Urothelium cell line (cell line): ENCODE measurements at regions not wholly inside any gene's neighbourhood (a gene's known extent, or its start where the extent isn't known, plus 50 kb on each side); places are given as distances from the start of the nearest gene placed in this dataset.
A peak's percentile ranks its signal among the peaks of the same experiment; 100 is the strongest.

Experiments
- DNase-seq: peaks from one replicate; pipeline ENCODE4 v3.0.0; 2011; ENCODE audit warnings: low spot score, mixed read lengths
- FAIRE-seq: peaks from 2 replicates; lab custom pipeline; 2011; peaks lifted over from hg19 to GRCh38; lab: Jason Lieb, UNC

DNA sequence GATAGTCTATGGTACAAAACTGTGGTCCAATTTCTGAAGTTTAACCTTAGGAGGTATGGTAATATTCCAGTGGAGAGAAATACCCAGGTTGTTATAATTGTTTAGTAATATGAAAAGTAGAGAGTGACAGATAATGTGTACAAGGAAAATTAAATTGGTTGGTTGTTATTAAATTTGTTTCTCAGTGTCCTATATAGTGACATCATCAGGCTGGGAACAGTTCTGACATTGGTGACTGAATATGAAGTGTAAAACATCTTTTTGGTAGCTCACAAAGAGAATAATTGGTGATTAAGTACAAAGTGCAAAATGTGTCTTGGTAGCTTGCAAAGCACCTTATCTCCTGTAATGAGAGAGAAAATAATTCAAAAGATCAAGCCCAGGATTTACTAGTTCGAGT lies 1806.1 kb upstream of the CDH6 start:
- DNase-seq (no peak), FAIRE-seq (peak; percentile 53)

DNA sequence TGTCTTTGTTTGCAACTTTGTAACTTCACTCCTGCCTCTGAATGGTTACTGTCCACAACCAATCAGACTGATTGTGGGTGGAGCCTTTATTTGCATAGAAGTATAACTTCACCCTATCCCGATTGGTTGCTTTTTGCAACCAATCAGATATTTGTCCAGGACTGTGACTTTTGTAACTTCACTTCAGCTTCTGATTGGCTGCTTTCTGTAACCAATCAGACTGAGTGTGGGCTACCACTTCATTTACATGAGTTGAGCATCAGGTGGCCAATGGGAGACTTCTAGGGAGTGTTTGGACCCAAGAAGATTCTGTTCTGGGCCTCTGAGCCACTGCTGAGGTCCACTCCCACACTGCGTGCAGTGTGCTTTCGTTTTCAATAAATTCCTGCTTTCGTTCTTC lies 1810.7 kb upstream of the CDH6 start:
- no peak for FAIRE-seq

DNA sequence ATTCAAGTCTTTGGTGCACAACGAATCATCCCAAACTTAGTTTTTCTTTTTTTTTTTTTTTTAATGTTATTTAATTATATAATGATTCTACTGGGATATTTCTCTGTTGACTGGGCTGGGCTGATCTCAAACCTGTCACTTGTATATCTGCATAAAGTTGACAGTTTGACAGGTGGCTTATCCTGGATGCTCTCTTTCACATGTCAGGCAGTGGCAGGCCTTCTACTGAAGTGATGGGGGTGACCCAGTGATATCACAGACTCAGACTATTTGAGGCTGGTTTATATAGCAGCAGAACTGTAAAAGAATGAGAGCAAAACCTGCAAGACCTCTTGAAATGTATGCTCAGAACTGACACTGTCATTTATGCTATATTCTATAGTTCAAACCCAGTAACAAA lies 1813.5 kb upstream of the CDH6 start:
- no peak for FAIRE-seq
- no peak for DNase-seq

More for the DNA sequence above, 1810.7 kb upstream of the CDH6 start:
- no peak for DNase-seq

DNA sequence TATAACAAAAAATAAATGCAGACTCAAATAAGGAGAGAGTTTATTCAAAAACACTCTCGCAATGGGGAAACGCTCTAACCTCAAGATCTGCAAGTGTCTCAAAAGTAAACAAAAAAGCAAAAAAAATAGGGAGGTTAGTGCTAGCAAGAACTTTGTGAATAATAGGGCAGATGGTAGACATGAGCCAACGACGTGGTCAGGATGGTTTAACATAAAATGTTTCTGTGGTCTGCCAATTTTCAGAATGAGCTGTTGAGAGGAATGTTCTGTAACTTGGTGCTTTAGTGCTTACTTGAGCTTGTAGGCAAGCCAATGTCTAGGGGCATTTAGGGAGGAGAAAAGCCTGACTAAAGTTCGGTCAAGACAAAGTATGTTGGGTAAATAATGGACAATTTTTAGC lies 1813.9 kb upstream of the CDH6 start:
- no peak for DNase-seq
- FAIRE-seq = no peak

DNA sequence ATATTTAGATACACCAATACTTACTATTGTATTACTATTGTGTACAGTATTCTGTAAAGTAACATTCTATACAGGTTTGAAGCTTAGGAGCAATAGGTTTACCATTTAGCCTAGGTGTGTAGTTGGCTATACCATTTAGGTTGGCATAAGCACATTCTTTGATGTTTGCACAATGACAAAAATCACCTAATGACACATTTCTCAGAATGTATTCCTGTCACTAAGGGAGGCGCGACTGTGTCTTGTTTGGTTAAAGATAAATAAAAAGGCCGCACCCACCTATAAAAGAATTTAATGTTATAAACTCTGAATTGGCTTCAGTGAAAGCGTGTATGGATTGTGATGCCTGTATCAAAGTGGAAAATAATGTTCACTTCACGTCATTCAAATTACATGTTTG lies 1815.4 kb upstream of the CDH6 start:
- DNase-seq (no peak), FAIRE-seq (no peak)

DNA sequence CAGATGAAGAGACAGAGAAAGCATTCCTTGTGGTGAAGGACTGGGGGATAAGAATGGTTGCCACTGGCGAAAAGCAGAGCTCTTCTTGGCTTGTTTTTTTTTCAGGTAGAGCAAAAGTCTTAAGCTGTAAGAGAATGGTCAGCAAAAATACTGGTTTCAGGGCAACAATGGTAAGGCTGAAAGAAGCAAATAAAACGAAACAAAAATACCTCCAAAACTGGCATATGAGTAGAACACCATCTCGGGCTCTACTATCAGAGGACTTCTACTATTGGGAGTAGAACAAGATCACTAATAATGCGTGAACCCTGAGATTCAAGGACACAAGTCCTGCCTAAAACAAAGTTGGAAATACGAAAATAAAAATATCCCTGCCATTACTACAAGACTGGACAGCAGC lies 1823.2 kb upstream of the CDH6 start:
- DNase-seq (no peak), FAIRE-seq (no peak)

DNA sequence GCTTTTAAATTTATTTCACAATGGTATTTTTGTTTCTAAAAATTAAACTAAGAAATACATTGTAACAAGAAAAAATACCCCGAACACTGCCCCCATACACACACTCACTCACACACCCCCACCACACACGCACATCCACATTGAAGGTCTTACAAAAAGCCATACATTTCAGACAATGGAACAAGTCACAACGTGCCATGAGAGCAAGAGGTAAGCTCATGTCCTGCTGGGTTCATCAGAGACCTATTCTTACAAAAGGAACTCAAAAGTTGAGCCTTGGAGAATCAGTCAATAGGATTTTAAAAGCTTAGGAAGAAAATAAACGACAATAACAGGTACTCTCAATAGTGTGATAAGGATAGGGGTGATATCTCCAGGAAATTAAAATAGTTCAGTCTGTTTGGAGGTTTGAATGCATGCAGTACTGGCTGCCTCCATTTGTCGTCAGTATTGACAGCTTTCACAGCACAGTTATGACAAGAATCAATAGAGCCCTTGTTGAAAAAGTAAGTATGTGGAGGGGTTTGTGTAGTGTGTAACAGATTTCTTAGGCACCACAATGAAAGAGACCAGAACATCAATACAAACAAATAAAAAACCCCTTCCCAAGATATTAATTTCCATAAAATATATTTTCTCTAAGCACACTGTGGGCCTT lies 1826.2 kb upstream of the CDH6 start:
- FAIRE-seq = peak; percentile 32

DNA sequence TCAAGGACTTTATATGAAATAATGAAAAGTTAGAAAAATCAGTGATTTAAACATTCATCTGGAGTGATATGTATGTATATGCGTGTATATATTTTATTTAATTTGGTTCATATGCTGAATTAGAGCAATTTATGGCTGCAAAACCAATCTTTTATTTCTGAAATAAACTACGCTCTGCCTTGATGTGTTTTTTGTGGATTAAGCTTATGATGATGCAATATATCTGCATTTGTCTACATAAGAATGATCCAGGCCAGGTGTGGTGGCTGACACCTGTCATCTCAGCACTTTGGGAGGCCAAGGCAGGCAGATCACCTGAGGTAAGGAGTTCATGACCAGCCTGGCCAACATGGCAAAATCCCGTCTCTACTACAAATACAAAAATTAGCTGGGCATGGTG lies 1842.3 kb upstream of the CDH6 start:
- FAIRE-seq = peak; percentile 17
- no peak for DNase-seq

More for the DNA sequence above, 1826.2 kb upstream of the CDH6 start:
- no peak for DNase-seq

DNA sequence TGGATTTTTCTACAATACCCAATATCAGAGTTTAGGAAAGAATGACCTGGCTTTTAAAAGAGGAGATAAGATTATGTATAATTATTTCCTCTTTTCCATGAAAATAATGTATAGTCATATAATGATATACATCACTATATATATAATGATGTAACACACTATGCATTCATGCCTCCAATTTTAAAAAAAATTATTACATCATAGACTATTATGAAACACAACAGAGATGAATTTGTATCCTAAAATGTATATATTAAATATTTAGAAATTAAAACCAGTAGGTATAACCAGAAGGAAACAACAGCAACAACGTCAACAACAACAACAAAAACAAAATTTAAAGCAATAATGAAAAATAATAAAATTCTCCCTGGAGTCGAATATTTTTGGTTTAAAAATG lies 1856.5 kb upstream of the CDH6 start:
- DNase-seq = no peak
- no peak for FAIRE-seq

DNA sequence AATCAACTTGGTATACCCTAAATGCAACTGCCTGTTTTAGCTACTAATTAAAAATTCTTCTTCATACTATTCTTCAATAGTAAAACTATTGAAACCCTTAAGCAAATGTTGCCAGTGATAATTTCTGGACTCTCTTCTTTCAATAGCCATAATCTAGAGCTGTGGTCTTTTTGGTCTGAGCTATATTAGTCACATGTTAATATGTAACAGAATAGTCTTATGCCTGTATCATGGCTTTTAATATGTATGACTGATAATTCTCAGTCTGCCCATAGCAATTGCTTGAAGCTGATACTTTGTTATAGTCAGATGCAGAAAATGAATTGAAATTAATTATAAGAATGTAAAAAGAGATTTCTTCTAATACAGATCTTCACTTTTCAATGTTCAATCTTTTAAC lies 1871.9 kb upstream of the CDH6 start:
- FAIRE-seq (no peak), DNase-seq (no peak)

DNA sequence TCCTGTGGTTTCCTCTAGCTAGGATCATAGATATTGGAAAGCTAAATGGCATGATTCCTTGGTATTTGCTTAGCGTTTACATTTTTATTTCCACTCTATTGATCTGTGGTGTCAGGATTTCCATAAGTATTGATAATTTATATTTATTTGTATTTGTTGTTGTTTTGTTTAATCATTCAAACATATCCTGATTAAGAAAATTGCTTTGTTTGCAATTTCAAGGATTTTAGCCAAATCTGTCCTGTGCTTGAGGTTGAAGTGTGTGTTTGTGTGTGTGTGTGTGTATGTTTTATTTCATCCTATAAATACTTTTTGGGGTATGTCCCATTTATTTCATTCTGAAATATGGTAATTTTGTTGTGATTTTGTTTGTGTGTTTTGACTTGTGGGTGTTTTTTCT lies 1884.1 kb upstream of the CDH6 start:
- DNase-seq = no peak
- no peak for FAIRE-seq

DNA sequence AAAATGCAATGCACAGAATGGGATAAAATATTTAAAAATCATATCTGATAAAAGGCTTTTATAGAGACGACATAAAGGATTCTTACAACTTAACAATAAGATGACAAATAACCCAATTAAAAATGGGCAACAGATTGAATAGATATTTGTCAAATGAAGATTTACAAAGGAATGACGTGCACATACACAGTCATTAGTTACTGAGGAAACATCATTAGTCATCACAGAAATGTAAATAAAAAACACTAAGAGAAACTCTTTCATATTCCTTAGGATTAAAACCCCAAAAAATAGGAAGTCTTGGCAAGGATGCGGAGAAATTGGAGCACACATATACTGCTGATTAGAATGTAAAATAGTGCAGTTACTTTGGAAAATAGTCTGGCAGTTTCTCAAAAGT lies 1886.0 kb upstream of the CDH6 start:
- DNase-seq (no peak), FAIRE-seq (no peak)

DNA sequence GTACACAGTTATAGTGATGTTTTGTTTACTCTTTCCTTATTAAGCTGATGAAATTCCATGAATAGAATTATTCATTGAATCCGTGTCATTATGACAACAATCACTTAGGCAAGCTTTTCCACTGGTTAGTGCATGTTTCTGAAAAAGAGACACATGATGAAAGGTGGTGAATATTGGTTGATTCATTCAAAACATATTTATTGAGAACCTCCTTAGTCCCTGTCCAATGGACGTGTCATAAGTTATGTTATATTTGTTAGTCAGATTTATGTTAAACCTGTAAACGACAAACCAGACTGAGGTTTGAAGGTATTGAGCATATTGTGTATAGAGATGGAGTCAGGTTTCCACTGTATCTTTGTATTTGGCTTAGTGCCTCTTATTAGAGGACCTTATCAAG lies 1888.9 kb upstream of the CDH6 start:
- no peak for DNase-seq
- no peak for FAIRE-seq

DNA sequence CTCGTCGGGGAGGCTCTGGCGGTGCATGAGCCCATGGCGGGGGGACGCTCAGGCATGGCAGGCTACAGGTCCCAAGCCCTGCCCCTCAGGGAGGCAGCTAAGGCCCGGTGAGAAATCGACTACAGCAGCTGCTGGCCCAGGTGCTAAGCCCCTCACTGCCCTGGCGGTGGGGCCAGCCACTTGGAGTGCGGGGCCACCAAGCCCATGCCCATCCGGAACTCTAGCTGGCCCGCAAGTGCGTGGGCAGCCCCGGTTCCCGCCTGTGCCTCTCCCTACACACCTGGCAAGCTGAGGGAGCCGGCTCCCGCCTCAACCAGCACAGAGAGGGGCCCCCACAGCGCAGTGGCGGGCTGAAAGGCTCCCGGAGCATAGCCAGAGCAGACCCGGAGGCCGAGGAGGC lies 1896.9 kb upstream of the CDH6 start:
- no peak for FAIRE-seq

DNA sequence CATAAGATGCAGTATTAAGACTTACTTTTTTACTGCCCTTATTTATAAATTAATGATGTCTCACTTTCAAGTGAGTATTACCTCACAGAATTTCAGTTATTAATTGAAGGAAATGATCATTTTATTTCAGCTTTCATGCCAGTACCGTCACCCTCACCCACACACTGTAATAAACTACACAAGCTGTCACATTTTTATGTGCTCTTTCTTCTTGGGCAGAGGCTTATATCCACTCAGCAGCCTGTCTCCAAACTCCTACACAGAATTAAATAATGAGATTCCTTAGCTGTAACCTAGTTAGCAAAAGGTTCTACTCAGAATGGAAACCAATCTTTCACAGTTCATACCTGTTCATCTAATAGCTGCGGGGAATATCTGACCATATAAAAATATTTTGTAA lies 1915.8 kb upstream of the CDH6 start:
- DNase-seq (no peak), FAIRE-seq (no peak)

More for the DNA sequence above, 1896.9 kb upstream of the CDH6 start:
- no peak for DNase-seq

DNA sequence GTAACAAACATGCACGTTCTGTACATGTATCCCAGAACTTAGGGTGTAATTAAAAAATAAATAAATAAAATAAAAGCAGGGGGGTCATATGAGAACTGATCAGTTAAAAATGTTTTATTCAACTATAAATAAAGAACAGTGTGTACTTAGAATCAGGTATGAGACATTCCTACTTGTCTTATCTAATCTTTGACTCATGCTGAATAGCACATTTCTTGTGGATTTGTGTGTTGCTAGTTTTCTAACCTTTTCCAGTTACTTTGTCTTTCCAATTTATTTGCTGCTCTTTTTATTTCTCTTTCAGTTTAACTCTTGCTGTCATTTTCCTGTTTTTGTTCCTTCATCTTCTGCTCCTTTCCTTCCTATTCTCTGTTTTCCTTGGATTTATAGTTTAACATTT lies 1917.1 kb upstream of the CDH6 start:
- FAIRE-seq (no peak), DNase-seq (no peak)

DNA sequence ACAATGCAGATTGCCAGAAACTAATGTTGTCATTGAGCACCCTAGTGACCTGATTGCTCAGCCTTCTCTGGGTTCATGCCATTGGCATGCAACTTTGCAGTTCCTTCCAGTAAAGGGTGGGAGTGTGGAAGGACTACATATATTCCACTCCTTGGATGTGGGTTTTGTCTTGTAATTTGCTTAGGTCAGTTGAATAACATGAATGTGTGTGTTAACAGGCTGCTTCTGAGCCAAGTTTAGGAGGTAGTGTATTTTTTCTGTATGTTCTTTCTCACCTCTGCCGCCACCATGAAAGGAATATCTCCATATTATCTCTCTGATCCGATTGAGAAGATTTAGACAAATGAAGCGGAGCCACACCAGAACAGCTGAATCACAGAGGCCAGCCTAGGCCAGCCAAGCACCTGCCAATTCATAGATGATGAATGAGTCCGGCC lies 1929.6 kb upstream of the CDH6 start:
- DNase-seq (no peak), FAIRE-seq (no peak)

DNA sequence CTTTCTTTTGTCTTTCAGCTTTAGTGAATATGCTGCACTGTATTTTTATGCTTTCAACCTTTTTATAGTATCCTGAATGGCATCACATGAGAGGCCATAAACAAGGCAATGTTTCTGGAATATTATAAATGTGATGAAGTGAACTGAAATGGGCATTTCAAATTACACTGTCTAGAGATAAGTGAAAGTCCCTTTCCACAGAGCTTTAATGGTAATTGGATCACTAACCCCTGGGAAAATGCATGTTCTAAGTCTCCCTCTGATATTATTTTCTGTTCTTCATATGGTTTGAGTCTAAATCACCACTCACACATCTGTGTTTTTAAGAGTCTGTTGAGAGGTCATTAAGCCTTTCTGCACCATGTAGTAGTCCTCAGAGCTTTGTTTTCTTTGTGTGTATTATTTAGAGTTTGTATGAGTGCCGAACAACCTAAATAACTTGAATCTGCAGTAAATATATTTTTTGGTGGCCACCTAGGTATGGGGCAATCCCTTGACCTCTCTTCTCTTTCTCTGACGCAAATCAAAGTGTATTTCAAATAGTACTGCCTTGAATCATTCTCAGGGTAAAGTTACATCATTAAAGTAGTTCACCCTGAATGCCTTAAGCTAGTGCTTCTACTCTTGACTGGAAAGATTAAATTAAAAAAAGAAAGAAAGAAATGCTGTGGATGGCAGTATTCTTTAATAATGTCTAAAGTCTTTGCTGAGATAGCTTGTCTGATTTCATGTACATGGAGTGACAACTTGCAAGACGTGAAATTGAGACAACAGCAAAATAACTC lies 1931.0 kb upstream of the CDH6 start:
- DNase-seq (no peak), FAIRE-seq (no peak)

DNA sequence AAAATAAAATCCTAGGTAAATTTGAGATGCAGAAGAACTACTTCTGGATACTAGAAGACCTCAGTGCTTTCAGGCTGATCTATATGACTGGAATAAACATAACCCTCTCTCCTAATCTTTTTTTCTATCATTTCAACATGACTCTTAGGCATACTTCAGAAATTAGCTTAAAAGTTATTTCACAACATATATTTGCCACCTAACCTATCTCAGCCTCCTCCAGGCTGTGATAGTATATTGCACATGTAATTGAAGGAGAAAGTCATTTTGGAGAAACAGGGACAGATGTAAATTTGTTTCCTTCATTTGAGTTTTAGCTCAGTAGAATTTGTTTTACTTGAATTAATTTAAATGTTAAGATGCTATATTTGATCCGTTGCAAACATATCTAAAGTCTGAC lies 1932.3 kb upstream of the CDH6 start:
- no peak for FAIRE-seq
- no peak for DNase-seq

DNA sequence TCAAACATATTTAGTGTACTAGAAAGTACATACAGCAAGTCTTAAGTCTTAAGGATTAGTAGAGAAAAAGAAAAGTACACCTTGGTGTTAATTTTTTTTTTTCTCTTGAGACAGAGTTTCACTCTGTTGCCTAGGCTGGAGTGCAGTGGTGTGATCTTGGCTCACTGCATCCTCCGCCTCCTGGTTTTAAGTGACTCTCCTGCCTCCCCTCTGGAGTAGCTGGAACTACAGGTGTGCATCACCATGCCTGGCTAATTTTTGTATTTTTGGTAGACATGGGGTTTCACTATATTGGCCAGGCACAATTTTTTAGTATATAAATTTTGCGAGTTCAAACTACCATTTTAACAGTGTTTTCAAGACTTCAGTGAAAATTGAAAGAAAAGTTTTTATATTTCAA lies 1941.1 kb upstream of the CDH6 start:
- DNase-seq (no peak), FAIRE-seq (no peak)

DNA sequence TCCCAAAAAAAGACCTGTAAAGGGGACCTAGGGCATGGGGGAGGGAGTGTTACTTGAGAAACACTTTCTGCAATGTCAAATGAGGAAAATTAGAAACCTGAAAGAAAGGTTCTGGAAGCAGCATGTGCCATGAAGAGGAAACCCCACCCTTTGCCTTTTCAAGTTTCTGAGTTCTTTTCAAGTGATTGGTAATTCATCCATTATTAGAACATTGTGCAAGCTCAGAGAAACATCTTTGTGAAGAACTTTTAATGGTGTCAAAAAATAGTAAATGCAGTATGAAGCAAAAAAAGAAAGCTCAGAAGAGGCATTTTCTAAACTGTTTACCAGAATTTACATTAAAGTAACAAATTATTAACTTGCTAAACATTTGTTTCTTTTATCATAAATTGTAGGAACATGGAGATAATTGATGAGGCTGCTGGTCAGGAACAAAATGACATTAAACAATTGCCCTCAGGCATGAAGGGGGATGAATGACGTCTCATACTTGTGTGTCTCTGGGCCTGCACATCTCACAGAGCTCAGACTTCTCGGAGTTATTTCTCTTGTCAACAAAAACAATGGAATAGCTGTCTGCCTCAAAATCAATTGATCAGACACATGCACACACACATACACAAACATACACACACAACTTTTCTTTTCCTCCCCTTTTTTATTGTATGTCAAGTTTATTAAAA lies 1946.0 kb upstream of the CDH6 start:
- FAIRE-seq (no peak), DNase-seq (no peak)

DNA sequence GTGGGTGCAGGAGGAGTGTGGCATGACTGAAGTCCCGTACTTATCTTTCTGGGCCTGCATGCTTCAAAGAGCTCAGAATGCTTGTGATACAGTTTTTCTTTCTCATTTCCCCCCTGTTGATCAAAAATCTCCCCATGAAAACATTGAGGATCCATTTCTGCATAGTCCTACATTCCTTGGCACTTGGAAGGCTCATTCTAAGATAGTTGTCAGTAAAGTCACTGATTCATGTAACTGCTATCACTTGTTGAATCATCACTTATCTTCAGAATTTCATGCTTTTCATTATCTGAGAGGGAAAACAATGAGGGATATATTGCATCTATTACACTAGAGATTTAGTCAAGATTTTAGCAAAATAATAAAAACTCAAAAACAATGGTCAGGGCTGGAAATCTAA lies 1953.1 kb upstream of the CDH6 start:
- FAIRE-seq (no peak), DNase-seq (no peak)
